SK-N-SH (cell line): ENCODE measurements at regions not wholly inside any gene's neighbourhood (a gene's known extent, or its start where the extent isn't known, plus 50 kb on each side); places are given as distances from the start of the nearest gene placed in this dataset.

Experiments
- CTCF ChIP-seq: fragments of 200-600 bp; sonication (generic); IDR thresholded peaks from 2 replicates; pipeline ENCODE4 v1.6.1; 2017; ENCODE audit warnings: antibody characterized with exemption, mild to moderate bottlenecking, moderate library complexity
- EP300 ChIP-seq, 2 experiments: IDR thresholded peaks; 2 replicates each; pipeline versions ENCODE4 v1.4.0 to v1.6.1; 2012; ENCODE audit warnings: borderline replicate concordance in 1 of 2, low read depth in 1 of 2, low read length in 1 of 2
- GABPA ChIP-seq: IDR thresholded peaks from 2 replicates; pipeline ENCODE4 v1.4.0; 2012; ENCODE audit warnings: low read depth, mild to moderate bottlenecking
- MAX ChIP-seq: IDR thresholded peaks from 2 replicates; pipeline ENCODE4 v1.4.0; 2012; ENCODE audit warnings: low read depth
- MXI1 ChIP-seq: IDR thresholded peaks from 2 replicates; pipeline ENCODE4 v1.6.1; 2012; ENCODE audit warnings: mild to moderate bottlenecking, low read depth, low read length, improper control_type of control experiment
- NFIC ChIP-seq: IDR thresholded peaks from 2 replicates; pipeline ENCODE4 v1.4.0; 2012; ENCODE audit warnings: borderline replicate concordance
- NRF1 ChIP-seq: IDR thresholded peaks from 2 replicates; pipeline ENCODE4 v1.6.1; 2012; ENCODE audit warnings: low read depth, mild to moderate bottlenecking, low read length
- TAF1 ChIP-seq: IDR thresholded peaks from 2 replicates; pipeline ENCODE4 v1.6.1; 2012; ENCODE audit warnings: low read depth, mild to moderate bottlenecking, low read length, moderate library complexity, borderline replicate concordance

- TF ChIP-seq CTCF = no peak
- no peak for TF ChIP-seq MAX
- TF ChIP-seq EP300 (IDR thresholded peaks at IDR 0.05; ENCODE audit: borderline replicate concordance in 1 of 2, low read depth in 1 of 2, low read length in 1 of 2) = no peak
- TF ChIP-seq NRF1 = no peak
- TF ChIP-seq TAF1 = no peak
- no peak for TF ChIP-seq NFIC
- no peak for TF ChIP-seq GABPA
- TF ChIP-seq MXI1 = no peak
Measured at GRCh38 chr6:109879521-109879920, 98.6 kb upstream of the GPR6 start.
